HG03196 (cell line): ENCODE measurements at regions not wholly inside any gene's neighbourhood (a gene's known extent, or its start where the extent isn't known, plus 50 kb on each side); places are given as distances from the start of the nearest gene placed in this dataset.
"Not testable (repeated sequence)": the region's sequence is repeated elsewhere in the genome, so short reads cannot be mapped to it uniquely, and the experiment has no call there.

Experiments used
- ATAC-seq: cut with Tn5 transposase; IDR thresholded peaks from one replicate; pipeline ENCODE4 v1.9.1; 2021; ENCODE audit not compliant: unreplicated experiment

DNA sequence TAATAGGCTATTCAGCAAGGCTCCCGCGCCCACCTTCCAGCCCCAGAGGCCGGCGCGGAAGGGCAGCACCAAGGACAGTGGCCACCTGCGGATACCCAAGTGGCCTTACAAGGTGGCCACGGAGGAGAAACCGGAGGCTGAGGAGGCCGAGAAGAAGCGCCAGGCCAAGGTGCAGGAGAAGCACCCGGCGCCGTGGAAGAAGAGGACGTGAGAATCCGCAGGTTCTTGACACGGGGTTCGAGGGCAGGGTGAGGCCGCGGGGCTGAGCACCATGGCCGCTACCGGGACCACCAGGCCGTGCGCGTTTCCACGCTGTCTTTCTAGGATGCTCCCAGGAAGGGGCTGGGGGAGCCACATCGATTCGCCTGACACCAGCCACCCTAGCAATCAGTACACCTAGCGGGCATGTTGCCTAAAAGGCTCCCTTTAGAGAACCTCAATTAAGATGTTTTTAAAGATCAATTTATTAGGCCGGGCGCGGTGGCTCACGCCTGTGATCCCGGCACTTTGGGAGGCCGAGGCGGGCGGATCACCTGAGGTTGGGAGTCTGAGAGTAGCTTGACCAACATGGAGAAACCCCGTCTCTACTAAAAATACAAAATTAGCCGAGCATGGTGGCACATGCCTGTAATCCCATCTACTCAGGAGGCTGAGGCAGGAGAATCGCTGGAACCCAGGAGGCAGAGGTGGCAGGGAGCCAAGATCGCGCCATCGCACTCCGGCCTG is 134.3 kb upstream of the OR4C13 start:
- ATAC-seq: not testable (repeated sequence)

GRCh38 chr11:49823188-49823587 is 129.0 kb upstream of the OR4C13 start:
- not testable (repeated sequence) for ATAC-seq

GRCh38 chr11:49850541-49850940 is 101.7 kb upstream of the OR4C13 start:
- not testable (repeated sequence) for ATAC-seq

- ATAC-seq: no peak
These were observed 100.7 kb upstream of the OR4C13 start for GRCh38 chr11:49851511-49851910.

GRCh38 chr11:49851971-49852389 is 100.2 kb upstream of the OR4C13 start:
- no peak for ATAC-seq

GRCh38 chr11:49888875-49889274 is 63.3 kb upstream of the OR4C13 start:
- not testable (repeated sequence) for ATAC-seq

DNA sequence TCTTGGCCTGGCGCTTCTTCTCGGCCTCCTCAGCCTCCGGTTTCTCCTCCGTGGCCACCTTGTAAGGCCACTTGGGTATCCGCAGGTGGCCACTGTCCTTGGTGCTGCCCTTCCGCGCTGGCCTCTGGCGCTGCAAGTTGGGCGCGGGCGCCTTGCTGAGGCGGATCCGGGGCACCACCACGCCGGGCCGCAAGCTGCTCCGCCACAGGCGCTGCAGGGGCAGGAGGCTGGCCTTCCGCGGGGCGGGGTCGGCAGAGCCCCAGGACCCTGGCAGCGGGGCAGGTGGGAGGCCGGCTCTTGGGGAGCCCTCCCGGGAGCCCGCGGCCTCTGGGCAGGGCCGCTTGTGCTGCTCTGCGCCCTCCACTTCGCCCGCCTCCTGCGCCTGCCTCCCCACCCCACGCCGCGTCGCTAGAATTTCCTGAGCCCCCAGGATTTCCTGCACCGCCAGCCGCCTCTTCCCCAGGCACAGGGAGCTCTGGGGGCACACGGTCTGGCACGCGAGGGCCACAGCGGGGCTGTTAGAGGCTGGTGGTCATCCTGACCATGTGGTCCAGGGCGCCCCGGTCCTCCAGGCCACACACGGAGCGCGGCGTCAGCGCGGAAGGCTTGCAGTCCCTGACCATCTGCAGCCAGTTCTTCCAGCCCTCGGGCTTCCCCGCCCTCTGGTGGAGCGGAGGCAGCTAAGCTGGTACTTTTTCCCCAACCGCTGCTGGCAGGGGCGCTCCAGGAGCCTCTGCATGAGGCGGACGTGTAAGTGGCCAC is 60.1 kb upstream of the OR4C13 start:
- ATAC-seq: not testable (repeated sequence)

DNA sequence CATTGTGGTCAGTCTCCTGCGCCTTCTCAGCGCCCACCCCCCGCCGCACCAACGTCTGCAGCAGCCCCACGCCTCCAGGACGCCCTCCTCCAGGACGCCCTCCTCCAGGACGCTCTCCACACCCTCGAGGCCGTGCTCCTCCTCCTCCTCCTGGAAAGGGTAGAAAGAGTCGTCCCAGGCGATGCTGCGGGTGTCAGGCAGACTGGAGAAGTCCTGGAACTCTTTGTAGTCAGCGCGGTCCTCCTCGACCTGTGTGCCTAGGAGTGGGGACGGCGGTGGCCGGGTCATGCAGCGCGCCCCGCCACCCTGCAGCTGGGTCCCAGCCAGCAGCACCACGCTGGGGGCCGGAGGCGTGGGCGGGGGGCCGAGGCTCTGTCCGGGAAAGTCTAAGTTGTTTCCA is 58.7 kb upstream of the OR4C13 start:
- not testable (repeated sequence) for ATAC-seq
